ENCODE measurements at regions not wholly inside any gene's neighbourhood (a gene's known extent, or its start where the extent isn't known, plus 50 kb on each side); places are given as distances from the start of the nearest gene placed in this dataset.

DNA sequence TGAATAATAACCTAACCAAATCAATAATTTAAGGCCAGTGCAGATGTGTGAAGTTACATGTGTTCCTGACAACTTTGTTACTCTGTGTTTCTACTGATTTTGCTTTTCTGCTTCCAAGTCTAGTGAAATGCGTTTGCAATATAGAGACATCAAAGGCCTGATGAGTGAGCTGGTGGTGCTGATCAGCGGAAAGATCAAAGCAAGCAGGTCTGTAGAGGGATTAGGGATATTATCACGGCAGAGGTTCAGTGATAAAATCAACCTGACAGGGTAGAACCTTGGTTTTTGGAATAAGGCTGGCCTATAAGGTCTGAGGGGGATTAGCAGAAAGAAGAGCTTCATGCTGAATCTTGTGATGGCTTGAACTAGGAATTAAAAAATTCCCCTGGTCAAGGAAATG lies 111.7 kb downstream of the EDEM1 start:
- TF ChIP-seq KAT7 (CRISPR knock-in tag; IDR thresholded peaks at IDR 0.05; ENCODE audit: borderline replicate concordance) (no peak), YBX1 (IDR thresholded peaks at IDR 0.05) (no peak), POLR2A (conservative IDR thresholded peaks at IDR 0.05) (no peak)
- TF ChIP-seq, protein P1, sequence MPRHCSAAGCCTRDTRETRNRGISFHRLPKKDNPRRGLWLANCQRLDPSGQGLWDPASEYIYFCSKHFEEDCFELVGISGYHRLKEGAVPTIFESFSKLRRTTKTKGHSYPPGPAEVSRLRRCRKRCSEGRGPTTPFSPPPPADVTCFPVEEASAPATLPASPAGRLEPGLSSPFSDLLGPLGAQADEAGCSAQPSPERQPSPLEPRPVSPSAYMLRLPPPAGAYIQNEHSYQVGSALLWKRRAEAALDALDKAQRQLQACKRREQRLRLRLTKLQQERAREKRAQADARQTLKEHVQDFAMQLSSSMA (CRISPR knock-in tag; IDR thresholded peaks at IDR 0.05): no peak
- TF ChIP-seq, protein P2, sequence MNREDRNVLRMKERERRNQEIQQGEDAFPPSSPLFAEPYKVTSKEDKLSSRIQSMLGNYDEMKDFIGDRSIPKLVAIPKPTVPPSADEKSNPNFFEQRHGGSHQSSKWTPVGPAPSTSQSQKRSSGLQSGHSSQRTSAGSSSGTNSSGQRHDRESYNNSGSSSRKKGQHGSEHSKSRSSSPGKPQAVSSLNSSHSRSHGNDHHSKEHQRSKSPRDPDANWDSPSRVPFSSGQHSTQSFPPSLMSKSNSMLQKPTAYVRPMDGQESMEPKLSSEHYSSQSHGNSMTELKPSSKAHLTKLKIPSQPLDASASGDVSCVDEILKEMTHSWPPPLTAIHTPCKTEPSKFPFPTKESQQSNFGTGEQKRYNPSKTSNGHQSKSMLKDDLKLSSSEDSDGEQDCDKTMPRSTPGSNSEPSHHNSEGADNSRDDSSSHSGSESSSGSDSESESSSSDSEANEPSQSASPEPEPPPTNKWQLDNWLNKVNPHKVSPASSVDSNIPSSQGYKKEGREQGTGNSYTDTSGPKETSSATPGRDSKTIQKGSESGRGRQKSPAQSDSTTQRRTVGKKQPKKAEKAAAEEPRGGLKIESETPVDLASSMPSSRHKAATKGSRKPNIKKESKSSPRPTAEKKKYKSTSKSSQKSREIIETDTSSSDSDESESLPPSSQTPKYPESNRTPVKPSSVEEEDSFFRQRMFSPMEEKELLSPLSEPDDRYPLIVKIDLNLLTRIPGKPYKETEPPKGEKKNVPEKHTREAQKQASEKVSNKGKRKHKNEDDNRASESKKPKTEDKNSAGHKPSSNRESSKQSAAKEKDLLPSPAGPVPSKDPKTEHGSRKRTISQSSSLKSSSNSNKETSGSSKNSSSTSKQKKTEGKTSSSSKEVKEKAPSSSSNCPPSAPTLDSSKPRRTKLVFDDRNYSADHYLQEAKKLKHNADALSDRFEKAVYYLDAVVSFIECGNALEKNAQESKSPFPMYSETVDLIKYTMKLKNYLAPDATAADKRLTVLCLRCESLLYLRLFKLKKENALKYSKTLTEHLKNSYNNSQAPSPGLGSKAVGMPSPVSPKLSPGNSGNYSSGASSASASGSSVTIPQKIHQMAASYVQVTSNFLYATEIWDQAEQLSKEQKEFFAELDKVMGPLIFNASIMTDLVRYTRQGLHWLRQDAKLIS (CRISPR knock-in tag; IDR thresholded peaks at IDR 0.05): no peak
- TF ChIP-seq, protein P3, sequence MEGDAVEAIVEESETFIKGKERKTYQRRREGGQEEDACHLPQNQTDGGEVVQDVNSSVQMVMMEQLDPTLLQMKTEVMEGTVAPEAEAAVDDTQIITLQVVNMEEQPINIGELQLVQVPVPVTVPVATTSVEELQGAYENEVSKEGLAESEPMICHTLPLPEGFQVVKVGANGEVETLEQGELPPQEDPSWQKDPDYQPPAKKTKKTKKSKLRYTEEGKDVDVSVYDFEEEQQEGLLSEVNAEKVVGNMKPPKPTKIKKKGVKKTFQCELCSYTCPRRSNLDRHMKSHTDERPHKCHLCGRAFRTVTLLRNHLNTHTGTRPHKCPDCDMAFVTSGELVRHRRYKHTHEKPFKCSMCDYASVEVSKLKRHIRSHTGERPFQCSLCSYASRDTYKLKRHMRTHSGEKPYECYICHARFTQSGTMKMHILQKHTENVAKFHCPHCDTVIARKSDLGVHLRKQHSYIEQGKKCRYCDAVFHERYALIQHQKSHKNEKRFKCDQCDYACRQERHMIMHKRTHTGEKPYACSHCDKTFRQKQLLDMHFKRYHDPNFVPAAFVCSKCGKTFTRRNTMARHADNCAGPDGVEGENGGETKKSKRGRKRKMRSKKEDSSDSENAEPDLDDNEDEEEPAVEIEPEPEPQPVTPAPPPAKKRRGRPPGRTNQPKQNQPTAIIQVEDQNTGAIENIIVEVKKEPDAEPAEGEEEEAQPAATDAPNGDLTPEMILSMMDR (IDR thresholded peaks at IDR 0.05 in 2 of 3, conservative IDR thresholded peaks at IDR 0.05 in 1 of 3; ENCODE audit: insufficient read depth in 2 of 3, low read depth in 1 of 3, low read length in 3 of 3): no peak
